ENCODE measurements at regions not wholly inside any gene's neighbourhood (a gene's known extent, or its start where the extent isn't known, plus 50 kb on each side); places are given as distances from the start of the nearest gene placed in this dataset.

- no peak for TF ChIP-seq CTCF (IDR thresholded peaks at IDR 0.05)
- no peak for TF ChIP-seq POLR2A (IDR thresholded peaks at IDR 0.05)
Observed at GRCh38 chr22:47279337-47279736, 516.9 kb downstream of the TBC1D22A start.

Data from esophagus squamous epithelium (tissue), 4 donors.